HEK293 (cell line): ENCODE measurements at regions not wholly inside any gene's neighbourhood (a gene's known extent, or its start where the extent isn't known, plus 50 kb on each side); places are given as distances from the start of the nearest gene placed in this dataset.

Experiments
- CTCF ChIA-PET: fragments of 350-600 bp; formaldehyde crosslinking; extraction: SDS; loops from one replicate; lab custom pipeline; 2021; ENCODE audit warnings: antibody characterized with exemption; lab: Yijun Ruan, JAX
- POLR2A ChIA-PET: fragments of 300-600 bp; formaldehyde crosslinking; extraction: SDS; loops from one replicate; lab custom pipeline; 2020; ENCODE audit warnings: antibody characterized with exemption, inconsistent platforms; lab: Yijun Ruan, JAX
- H3K27ac ChIP-seq: fragments of 200-500 bp; sonication (Bioruptor generic); 2 replicates; pipeline ENCODE4 v1.5.1; 2014; ENCODE audit warnings: low read depth, low read length, control low read depth, inconsistent platforms; ENCODE audit errors: extremely low read depth
- H3K36me3 ChIP-seq, 2 experiments: fragments of 200-500 bp in 1 of 2; sonication (Bioruptor generic) in 1 of 2; 1 replicate in 1 of 2; 2 replicates in 1 of 2; pipeline ENCODE4 v1.5.1; 2014 to 2017; ENCODE audit warnings: inconsistent platforms in 2 of 2, low read length in 2 of 2; ENCODE audit not compliant: control insufficient read depth in 2 of 2, insufficient read depth in 1 of 2
- H3K4me1 ChIP-seq: fragments of 200-500 bp; sonication (Bioruptor generic); 2 replicates; pipeline ENCODE4 v1.5.1; 2014; ENCODE audit warnings: mild to moderate bottlenecking, low read length, inconsistent platforms; ENCODE audit not compliant: control insufficient read depth, insufficient read depth
- H3K4me3 ChIP-seq: 2 replicates; pipeline ENCODE4 v1.5.1; 2011; ENCODE audit warnings: low read depth, mild to moderate bottlenecking, control low read depth, low read length, moderate library complexity
- H3K9me3 ChIP-seq: fragments of 200-500 bp; sonication (Bioruptor generic); 2 replicates; pipeline ENCODE4 v1.5.1; 2014; ENCODE audit warnings: low read depth, low read length, inconsistent platforms; ENCODE audit not compliant: control insufficient read depth, insufficient read depth
- ELK4 ChIP-seq: IDR thresholded peaks from 2 replicates; pipeline ENCODE4 v1.6.1; 2011; ENCODE audit warnings: mild to moderate bottlenecking, low read depth, low read length, borderline replicate concordance
- GFI1B ChIP-seq: fragments of 450-650 bp; formaldehyde crosslinking; IDR thresholded peaks from 2 replicates; pipeline ENCODE4 v1.5.1; 2016; ENCODE audit warnings: missing biosample characterization, missing genetic modification characterization
- GLI4 ChIP-seq: fragments of 450-650 bp; formaldehyde crosslinking; IDR thresholded peaks from 2 replicates; pipeline ENCODE4 v1.5.1; 2016; ENCODE audit warnings: missing biosample characterization, missing genetic modification characterization
- HOXA7 ChIP-seq: sonication (generic); formaldehyde crosslinking; IDR thresholded peaks from 2 replicates; pipeline ENCODE4 v1.8.1; 2022; ENCODE audit warnings: missing genetic modification reagents, borderline replicate concordance
- OVOL3 ChIP-seq: fragments of 450-650 bp; formaldehyde crosslinking; IDR thresholded peaks from 2 replicates; pipeline ENCODE4 v1.5.1; 2016; ENCODE audit warnings: missing biosample characterization, missing genetic modification characterization
- REST ChIP-seq: fragments of 450-650 bp; formaldehyde crosslinking; IDR thresholded peaks from 2 replicates; pipeline ENCODE4 v1.5.1; 2016; ENCODE audit warnings: missing biosample characterization, missing genetic modification characterization
- SETDB1 ChIP-seq: IDR thresholded peaks from one replicate; pipeline ENCODE4 v1.6.1; 2017; ENCODE audit warnings: mild to moderate bottlenecking, low read length, moderate library complexity, mixed read lengths; ENCODE audit not compliant: insufficient read length
- SP7 ChIP-seq: fragments of 450-650 bp; formaldehyde crosslinking; IDR thresholded peaks from 2 replicates; pipeline ENCODE4 v1.5.1; 2016; ENCODE audit warnings: missing biosample characterization, missing genetic modification characterization
- TCF7L2 ChIP-seq: IDR thresholded peaks from 2 replicates; pipeline ENCODE4 v1.6.1; 2011; ENCODE audit warnings: low read depth, mild to moderate bottlenecking, inconsistent platforms, low read length, moderate library complexity, borderline replicate concordance
- TRIM28 ChIP-seq: IDR thresholded peaks from 2 replicates; pipeline ENCODE4 v1.6.1; 2011; ENCODE audit warnings: low read length, control low read depth, borderline replicate concordance
- ZBTB6 ChIP-seq: fragments of 450-650 bp; formaldehyde crosslinking; IDR thresholded peaks from 2 replicates; pipeline ENCODE4 v1.5.1; 2017; ENCODE audit warnings: missing biosample characterization, missing genetic modification characterization
- ZFP3 ChIP-seq: fragments of 450-650 bp; formaldehyde crosslinking; IDR thresholded peaks from 2 replicates; pipeline ENCODE4 v1.5.1; 2016; ENCODE audit warnings: low read depth, missing biosample characterization, missing genetic modification characterization
- ZNF155 ChIP-seq: fragments of 450-650 bp; formaldehyde crosslinking; IDR thresholded peaks from 2 replicates; pipeline ENCODE4 v1.5.1; 2016; ENCODE audit warnings: missing biosample characterization, missing genetic modification characterization
- ZNF169 ChIP-seq: fragments of 450-650 bp; formaldehyde crosslinking; IDR thresholded peaks from 2 replicates; pipeline ENCODE4 v1.5.1; 2016; ENCODE audit warnings: missing biosample characterization, missing genetic modification characterization
- ZNF391 ChIP-seq: fragments of 450-650 bp; formaldehyde crosslinking; IDR thresholded peaks from 2 replicates; pipeline ENCODE4 v1.5.1; 2016; ENCODE audit warnings: low read depth, missing biosample characterization, missing genetic modification characterization, borderline replicate concordance
- ZNF394 ChIP-seq: fragments of 450-650 bp; formaldehyde crosslinking; IDR thresholded peaks from 2 replicates; pipeline ENCODE4 v1.5.1; 2016; ENCODE audit warnings: missing biosample characterization, missing genetic modification characterization, mild to moderate bottlenecking, moderate library complexity, borderline replicate concordance
- ZNF416 ChIP-seq: fragments of 450-650 bp; formaldehyde crosslinking; IDR thresholded peaks from 2 replicates; pipeline ENCODE4 v1.5.1; 2016; ENCODE audit warnings: missing biosample characterization, missing genetic modification characterization
- ZNF549 ChIP-seq: fragments of 450-650 bp; IDR thresholded peaks from 2 replicates; pipeline ENCODE4 v1.5.1; 2018; ENCODE audit warnings: missing biosample characterization, missing genetic modification characterization, mild to moderate bottlenecking, inconsistent platforms, moderate library complexity
- ZNF664 ChIP-seq: fragments of 450-650 bp; formaldehyde crosslinking; IDR thresholded peaks from 2 replicates; pipeline ENCODE4 v1.5.1; 2016; ENCODE audit warnings: missing biosample characterization, missing genetic modification characterization
- ZNF768 ChIP-seq: fragments of 450-650 bp; formaldehyde crosslinking; IDR thresholded peaks from 2 replicates; pipeline ENCODE4 v1.5.1; 2018; ENCODE audit warnings: missing biosample characterization, mild to moderate bottlenecking, missing genetic modification characterization

- no peak overlapping the region for H3K27ac ChIP-seq
- CTCF ChIA-PET, result interaction anchor here (0.5 to 1.9 kb wide), 9 partner anchors 10 to 849 kb away, joined by 3 to 8 read pairs (median 3); no protein-coding TSS in a partner anchor
- TF ChIP-seq ZNF549 (tag by site-specific recombination), result no peak
- no peak for TF ChIP-seq ZNF169 (tag by site-specific recombination)
- TF ChIP-seq GFI1B (tag by site-specific recombination), result no peak
- no peak for TF ChIP-seq ZFP3 (tag by site-specific recombination)
- no peak for TF ChIP-seq TRIM28
- no peak for TF ChIP-seq SP7 (tag by site-specific recombination)
- TF ChIP-seq ZNF391 (tag by site-specific recombination), result no peak
- TF ChIP-seq HOXA7 (CRISPR knock-in tag), result no peak
- no peak for TF ChIP-seq OVOL3 (tag by site-specific recombination)
- no peak for TF ChIP-seq ELK4
- TF ChIP-seq ZNF155 (tag by site-specific recombination), result no peak
- no peak for TF ChIP-seq TCF7L2
- TF ChIP-seq ZNF664 (tag by site-specific recombination), result no peak
- no peak for TF ChIP-seq ZNF394 (tag by site-specific recombination)
- TF ChIP-seq ZNF768, result no peak
- TF ChIP-seq ZBTB6, result no peak
- TF ChIP-seq, all 188 proteins: peak for 0
- POLR2A ChIA-PET, result no interaction called here
- Histone ChIP-seq H3K9me3 (no peaks in the 10 kb centered on the region), H3K36me3 (no peaks in the 10 kb centered on the region), H3K4me3 (no peak overlapping the region), H3K4me1 (no peaks in the 10 kb centered on the region)
Measured at GRCh38 chr2:2698182-2699120, 367.4 kb upstream of the MYT1L start.

- no peak overlapping the region for H3K27ac ChIP-seq
- H3K9me3 ChIP-seq, result no peaks in the 10 kb centered on the region
- H3K4me3 ChIP-seq, result no peak overlapping the region
- TF ChIP-seq GLI4, result no peak
- TF ChIP-seq REST, result no peak
- no peak for TF ChIP-seq SETDB1
- TF ChIP-seq ZNF416 (tag by site-specific recombination), result no peak
- CTCF ChIA-PET, result interaction anchor here (0.5 kb wide), 1 partner anchor 663 kb away, joined by 3 read pairs; no protein-coding TSS in a partner anchor
- POLR2A ChIA-PET, result no interaction called here
- H3K36me3 ChIP-seq, result no peaks in the 10 kb centered on the region
- no peaks in the 10 kb centered on the region for H3K4me1 ChIP-seq
Measured at GRCh38 chr2:2696733-2697455, 365.8 kb upstream of the MYT1L start.
